Astrocyte (in vitro differentiated cells and primary cell): ENCODE measurements at regions not wholly inside any gene's neighbourhood (a gene's known extent, or its start where the extent isn't known, plus 50 kb on each side); places are given as distances from the start of the nearest gene placed in this dataset.
A peak's percentile ranks its signal among the peaks of the same experiment; 100 is the strongest.

Experiments
- DNase-seq: peaks from one replicate; pipeline ENCODE4 v3.0.0-alpha.2; 2010; ENCODE audit warnings: low read depth
- FAIRE-seq: peaks from 2 replicates; lab custom pipeline; 2011; peaks lifted over from hg19 to GRCh38; lab: Jason Lieb, UNC
- H2AFZ ChIP-seq: 2 replicates; pipeline ENCODE4 v1.6.0; 2012; ENCODE audit warnings: low read depth, low read length, inconsistent platforms
- H3K27ac ChIP-seq: 2 replicates; pipeline ENCODE4 v1.5.1; 2011; ENCODE audit warnings: low read depth, low read length, inconsistent platforms
- H3K27me3 ChIP-seq: 2 replicates; pipeline ENCODE4 v1.6.0; 2011; ENCODE audit warnings: low read length, inconsistent platforms; ENCODE audit not compliant: insufficient read depth
- H3K36me3 ChIP-seq: 2 replicates; pipeline ENCODE4 v1.5.1; 2011; ENCODE audit warnings: low read length, inconsistent platforms; ENCODE audit not compliant: insufficient read depth
- H3K4me1 ChIP-seq: 2 replicates; pipeline ENCODE4 v1.5.1; 2011; ENCODE audit warnings: low read length, inconsistent platforms; ENCODE audit not compliant: insufficient read depth
- H3K4me2 ChIP-seq: 2 replicates; pipeline ENCODE4 v1.6.0; 2012; ENCODE audit warnings: low read length, inconsistent platforms
- H3K4me3 ChIP-seq: 2 replicates; pipeline ENCODE4 v1.5.1; 2011; ENCODE audit warnings: low read depth, mild to moderate bottlenecking, low read length, inconsistent platforms; ENCODE audit not compliant: insufficient read depth
- H3K79me2 ChIP-seq: 2 replicates; pipeline ENCODE4 v1.6.0; 2012; ENCODE audit warnings: mild to moderate bottlenecking, low read length, inconsistent platforms; ENCODE audit not compliant: insufficient read depth
- H3K9ac ChIP-seq: 2 replicates; pipeline ENCODE4 v1.6.0; 2012; ENCODE audit warnings: mild to moderate bottlenecking, low read length, inconsistent platforms
- H3K9me3 ChIP-seq: 2 replicates; pipeline ENCODE4 v1.5.1; 2012; ENCODE audit warnings: low read depth, mild to moderate bottlenecking, low read length, inconsistent platforms; ENCODE audit not compliant: insufficient read depth
- H4K20me1 ChIP-seq: 2 replicates; pipeline ENCODE4 v1.6.0; 2012; ENCODE audit warnings: low read length, inconsistent platforms; ENCODE audit not compliant: insufficient read depth
- H3K27ac Mint-ChIP-seq: one replicate; pipeline ENCODE4 v1.8.0; 2021; ENCODE audit warnings: mild to moderate bottlenecking, mixed read lengths; ENCODE audit not compliant: unreplicated experiment
- H3K27me3 Mint-ChIP-seq: one replicate; pipeline ENCODE4 v1.8.0; 2021; ENCODE audit warnings: low read depth, mixed read lengths; ENCODE audit not compliant: unreplicated experiment
- H3K36me3 Mint-ChIP-seq: one replicate; pipeline ENCODE4 v1.8.0; 2021; ENCODE audit warnings: low read depth, mixed read lengths; ENCODE audit not compliant: unreplicated experiment
- H3K4me1 Mint-ChIP-seq: one replicate; pipeline ENCODE4 v1.8.0; 2021; ENCODE audit warnings: low read depth, mixed read lengths; ENCODE audit not compliant: unreplicated experiment
- H3K4me3 Mint-ChIP-seq: one replicate; pipeline ENCODE4 v1.8.0; 2021; ENCODE audit warnings: mild to moderate bottlenecking, moderate library complexity, mixed read lengths; ENCODE audit not compliant: unreplicated experiment
- H3K9me3 Mint-ChIP-seq: one replicate; pipeline ENCODE4 v1.8.0; 2021; ENCODE audit warnings: mild to moderate bottlenecking, mixed read lengths; ENCODE audit not compliant: unreplicated experiment
- CTCF ChIP-seq: IDR thresholded peaks from 2 replicates; pipeline ENCODE4 v1.5.1; 2011; ENCODE audit warnings: low read depth, mild to moderate bottlenecking, inconsistent platforms, low read length, moderate library complexity; ENCODE audit not compliant: insufficient read depth
- EZH2 ChIP-seq: IDR thresholded peaks from 2 replicates; pipeline ENCODE4 v1.6.1; 2012; ENCODE audit warnings: mild to moderate bottlenecking, low read length, inconsistent platforms; ENCODE audit not compliant: insufficient read depth

GRCh38 chr1:82534996-82535395 is 734.3 kb downstream of the ADGRL2 start:
- H3K36me3 ChIP-seq, result no peaks in the 10 kb centered on the region
- no peak overlapping the region for H3K4me2 ChIP-seq
- H3K36me3 Mint-ChIP-seq, result no peaks in the 10 kb centered on the region
- no peaks in the 10 kb centered on the region for H3K9me3 ChIP-seq
- TF ChIP-seq EZH2 (no peak), CTCF (no peak)
- no peaks in the 10 kb centered on the region for H3K4me1 Mint-ChIP-seq
- H3K27ac ChIP-seq, result no peak overlapping the region
- no peak overlapping the region for H2AFZ ChIP-seq
- no peaks in the 10 kb centered on the region for H3K79me2 ChIP-seq
- no peaks in the 10 kb centered on the region for H3K4me1 ChIP-seq
- no peak overlapping the region for H3K4me3 Mint-ChIP-seq
- H3K4me3 ChIP-seq, result no peak overlapping the region
- no peaks in the 10 kb centered on the region for H3K27me3 ChIP-seq
- H3K27me3 Mint-ChIP-seq, result no peaks in the 10 kb centered on the region
- FAIRE-seq (no peak), DNase-seq (peak; percentile 16)
- H4K20me1 ChIP-seq, result no peaks in the 10 kb centered on the region
- peaks cover 4% of the 10 kb centered on the region for H3K9me3 Mint-ChIP-seq
- H3K27ac Mint-ChIP-seq, result no peak overlapping the region
- H3K9ac ChIP-seq, result no peak overlapping the region

- H3K4me1 Mint-ChIP-seq, result no peaks in the 10 kb centered on the region
- H4K20me1 ChIP-seq, result no peaks in the 10 kb centered on the region
- no peaks in the 10 kb centered on the region for H3K36me3 ChIP-seq
- H3K36me3 Mint-ChIP-seq, result no peaks in the 10 kb centered on the region
- H3K4me2 ChIP-seq, result no peak overlapping the region
- H3K27ac ChIP-seq, result no peak overlapping the region
- no peaks in the 10 kb centered on the region for H3K9me3 ChIP-seq
- no peak overlapping the region for H3K27ac Mint-ChIP-seq
- no peaks in the 10 kb centered on the region for H3K9me3 Mint-ChIP-seq
- H2AFZ ChIP-seq, result no peak overlapping the region
- H3K4me3 ChIP-seq, result no peak overlapping the region
- H3K27me3 ChIP-seq, result no peaks in the 10 kb centered on the region
- no peaks in the 10 kb centered on the region for H3K4me1 ChIP-seq
- no peak overlapping the region for H3K4me3 Mint-ChIP-seq
- no peaks in the 10 kb centered on the region for H3K79me2 ChIP-seq
- H3K27me3 Mint-ChIP-seq, result no peaks in the 10 kb centered on the region
- H3K9ac ChIP-seq, result no peak overlapping the region
- TF ChIP-seq EZH2 (no peak), CTCF (no peak)
- FAIRE-seq (no peak), DNase-seq (no peak)
Measured at GRCh38 chr1:82525378-82525777, 724.6 kb downstream of the ADGRL2 start.

GRCh38 chr1:82520611-82521010 is 719.9 kb downstream of the ADGRL2 start:
- no peaks in the 10 kb centered on the region for H3K27me3 Mint-ChIP-seq
- Histone ChIP-seq H4K20me1 (no peaks in the 10 kb centered on the region), H3K36me3 (no peaks in the 10 kb centered on the region), H3K9ac (no peak overlapping the region), H3K27me3 (no peaks in the 10 kb centered on the region), H3K4me1 (no peaks in the 10 kb centered on the region), H3K4me2 (no peak overlapping the region), H2AFZ (no peak overlapping the region), H3K4me3 (no peak overlapping the region), H3K79me2 (no peaks in the 10 kb centered on the region), H3K9me3 (no peaks in the 10 kb centered on the region), H3K27ac (no peak overlapping the region)
- no peak overlapping the region for H3K4me3 Mint-ChIP-seq
- no peak overlapping the region for H3K27ac Mint-ChIP-seq
- TF ChIP-seq CTCF (no peak), EZH2 (no peak)
- no peaks in the 10 kb centered on the region for H3K4me1 Mint-ChIP-seq
- DNase-seq (no peak), FAIRE-seq (no peak)
- H3K9me3 Mint-ChIP-seq, result no peaks in the 10 kb centered on the region
- no peaks in the 10 kb centered on the region for H3K36me3 Mint-ChIP-seq
